GM23338 (cell line): ENCODE measurements at regions not wholly inside any gene's neighbourhood (a gene's known extent, or its start where the extent isn't known, plus 50 kb on each side); places are given as distances from the start of the nearest gene placed in this dataset.

Source experiments
- ATAC-seq: fragments of 200-7000 bp; cut with Tn5 transposase; 3 replicates; pipeline ENCODE4 v1.9.1; 2020
- DNase-seq: peaks from one replicate; pipeline ENCODE4 v3.0.0-alpha.2; 2015; ENCODE audit warnings: low spot score
- H2AFZ ChIP-seq: fragments of 200-600 bp; sonication (generic); 2 replicates; pipeline ENCODE4 v1.8.0; 2016; ENCODE audit warnings: antibody characterized with exemption, mild to moderate bottlenecking, moderate library complexity
- H3F3A ChIP-seq: fragments of 200-600 bp; sonication (generic); replicated peaks from 2 replicates; pipeline ENCODE4 v1.8.0; 2017; ENCODE audit warnings: antibody characterized with exemption, mixed run types, low read depth
- H3K27ac ChIP-seq: fragments of 200-600 bp; sonication (generic); 2 replicates; pipeline ENCODE4 v1.6.1; 2016; ENCODE audit warnings: low read depth
- H3K27me3 ChIP-seq: fragments of 200-600 bp; sonication (generic); 2 replicates; pipeline ENCODE4 v1.8.0; 2016; ENCODE audit warnings: mild to moderate bottlenecking, mixed run types, moderate library complexity; ENCODE audit not compliant: insufficient read depth
- H3K36me3 ChIP-seq: fragments of 200-600 bp; sonication (generic); 2 replicates; pipeline ENCODE4 v1.8.0; 2016; ENCODE audit warnings: mild to moderate bottlenecking; ENCODE audit not compliant: insufficient read depth
- H3K4me1 ChIP-seq: fragments of 200-600 bp; sonication (generic); 2 replicates; pipeline ENCODE4 v1.8.0; 2016; ENCODE audit warnings: mild to moderate bottlenecking, moderate library complexity; ENCODE audit not compliant: insufficient read depth
- H3K4me2 ChIP-seq: fragments of 200-600 bp; sonication (generic); 2 replicates; pipeline ENCODE4 v1.7.1; 2017; ENCODE audit warnings: mixed run types
- H3K4me3 ChIP-seq: fragments of 200-600 bp; sonication (generic); 2 replicates; pipeline ENCODE4 v1.6.1; 2016; ENCODE audit warnings: mixed run types
- H3K79me2 ChIP-seq: fragments of 200-600 bp; sonication (generic); replicated peaks from 2 replicates; pipeline ENCODE4 v1.8.0; 2017; ENCODE audit warnings: mild to moderate bottlenecking; ENCODE audit not compliant: insufficient read depth
- H3K9me2 ChIP-seq: fragments of 200-600 bp; sonication (generic); 2 replicates; pipeline ENCODE4 v1.8.0; 2017; ENCODE audit not compliant: insufficient read depth
- H4K20me1 ChIP-seq: fragments of 200-600 bp; sonication (generic); replicated peaks from 2 replicates; pipeline ENCODE4 v1.8.0; 2017; ENCODE audit warnings: mild to moderate bottlenecking; ENCODE audit not compliant: insufficient read depth
- H3K27ac Mint-ChIP-seq: 2 replicates; pipeline ENCODE4 v1.8.0; 2020; ENCODE audit warnings: inconsistent platforms, mild to moderate bottlenecking, moderate library complexity, mixed read lengths
- H3K27me3 Mint-ChIP-seq: 3 replicates; pipeline ENCODE4 v1.8.0; 2022; ENCODE audit warnings: low read depth, mild to moderate bottlenecking, moderate library complexity, mixed read lengths, inconsistent platforms; ENCODE audit not compliant: insufficient read depth, poor library complexity
- H3K36me3 Mint-ChIP-seq: 3 replicates; pipeline ENCODE4 v1.8.0; 2021; ENCODE audit warnings: low read depth, mild to moderate bottlenecking, inconsistent platforms, moderate library complexity, mixed read lengths
- H3K4me1 Mint-ChIP-seq: 3 replicates; pipeline ENCODE4 v1.8.0; 2020; ENCODE audit warnings: mild to moderate bottlenecking, inconsistent platforms, mixed read lengths
- H3K4me3 Mint-ChIP-seq: 3 replicates; pipeline ENCODE4 v1.8.0; 2021; ENCODE audit warnings: moderate library complexity, mild to moderate bottlenecking, inconsistent platforms, mixed read lengths
- H3K9me3 Mint-ChIP-seq: 3 replicates; pipeline ENCODE4 v1.8.0; 2020; ENCODE audit warnings: moderate library complexity, mild to moderate bottlenecking, inconsistent platforms, mixed read lengths
- CTCF ChIP-seq, 2 experiments: fragments of 200-600 bp in 1 of 2; sonication (generic) in 1 of 2; conservative IDR thresholded peaks; 2 replicates each; pipeline versions ENCODE4 v1.5.1 to v1.6.1; 2016 to 2017; ENCODE audit warnings: antibody characterized with exemption in 2 of 2, low read depth in 2 of 2, mild to moderate bottlenecking in 2 of 2, moderate library complexity in 1 of 2
- ETS1 ChIP-seq: IDR thresholded peaks from 2 replicates; pipeline ENCODE4 v1.6.1; 2016; ENCODE audit warnings: antibody characterized with exemption
- EZH2phosphoT487 ChIP-seq: fragments of 200-600 bp; sonication (generic); IDR thresholded peaks from one replicate; pipeline ENCODE4 v1.8.1; 2018; ENCODE audit warnings: antibody characterized with exemption; ENCODE audit not compliant: unreplicated experiment
- JUNB ChIP-seq: IDR thresholded peaks from one replicate; pipeline ENCODE4 v1.6.1; 2016; ENCODE audit warnings: antibody characterized with exemption; ENCODE audit not compliant: unreplicated experiment
- POLR2AphosphoS5 ChIP-seq: IDR thresholded peaks from 2 replicates; pipeline ENCODE4 v1.6.1; 2016; ENCODE audit warnings: antibody characterized with exemption, low read depth
- REST ChIP-seq: IDR thresholded peaks from one replicate; pipeline ENCODE4 v1.6.1; 2018; ENCODE audit warnings: antibody characterized with exemption; ENCODE audit not compliant: unreplicated experiment
- STAT1 ChIP-seq: IDR thresholded peaks from one replicate; pipeline ENCODE4 v1.6.1; 2016; ENCODE audit warnings: antibody characterized with exemption; ENCODE audit not compliant: unreplicated experiment
- ZNF331 ChIP-seq: fragments of 250-450 bp; sonication (Bioruptor Pico); IDR thresholded peaks from 2 replicates; pipeline ENCODE4 v1.5.0; 2020; ENCODE audit warnings: low read depth, mild to moderate bottlenecking, moderate library complexity

- Mint-ChIP-seq H3K4me3 (no peak overlapping the region), H3K9me3 (no peaks in the 10 kb centered on the region), H3K27me3 (no peaks in the 10 kb centered on the region), H3K27ac (no peak overlapping the region), H3K36me3 (no peaks in the 10 kb centered on the region), H3K4me1 (peaks cover 10% of the 10 kb centered on the region; the same call in 2 of the 3 replicates)
- peak; percentile 57; the same call in 2 of the 3 replicates for ATAC-seq
- Histone ChIP-seq H3K9me2 (no peaks in the 10 kb centered on the region), H4K20me1 (no peaks in the 10 kb centered on the region), H3K27ac (no peak overlapping the region), H3K79me2 (no peaks in the 10 kb centered on the region), H3K4me2 (no peak overlapping the region), H3F3A (no peaks in the 10 kb centered on the region), H3K4me3 (no peak overlapping the region), H3K4me1 (peaks cover 5% of the 10 kb centered on the region; the same call in 1 of the 2 replicates), H2AFZ (no peak overlapping the region), H3K36me3 (no peaks in the 10 kb centered on the region), H3K27me3 (no peaks in the 10 kb centered on the region)
- TF ChIP-seq CTCF (conservative IDR thresholded peaks at IDR 0.05; ENCODE audit: low read depth in 2 of 2) (peak in 1 of 2 experiments; percentile 40; a peak in 3 of 4 replicates), ETS1 (no peak)
- DNase-seq: peak; percentile 18
Measured at GRCh38 chr4:24195991-24196736, 306.3 kb upstream of the PPARGC1A start.

DNA sequence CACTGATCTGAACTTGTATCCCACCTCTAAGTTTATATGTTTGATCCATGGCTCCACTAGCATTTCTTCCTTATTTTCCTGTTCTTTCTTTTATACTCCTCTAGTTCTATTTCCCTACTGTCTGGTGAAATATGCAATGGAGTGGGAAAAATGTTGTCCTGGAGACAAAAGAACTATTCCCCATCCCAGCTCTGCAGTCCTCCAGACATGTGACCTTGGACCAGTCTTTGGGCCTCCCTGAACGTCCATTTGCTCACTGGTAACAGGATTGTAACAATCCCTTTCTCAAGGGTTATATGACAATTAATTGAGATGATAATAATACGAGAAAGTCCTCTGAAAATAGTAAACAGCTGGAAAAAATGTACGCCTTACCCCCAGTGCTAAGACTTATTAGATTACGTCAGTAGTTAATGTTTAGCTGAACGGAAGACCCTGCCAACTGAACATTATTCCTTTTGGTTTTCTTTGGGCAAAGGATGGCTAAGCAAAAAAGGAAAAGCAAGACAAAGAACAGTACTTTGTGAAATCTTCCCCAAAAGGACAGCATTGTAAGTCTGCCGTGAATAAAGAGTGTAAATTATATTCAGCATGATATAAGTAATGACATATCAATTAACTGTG lies 302.3 kb upstream of the PPARGC1A start:
- H3K4me1 Mint-ChIP-seq: no peaks in the 10 kb centered on the region
- no peak overlapping the region for H3K4me2 ChIP-seq
- H3K4me1 ChIP-seq: no peaks in the 10 kb centered on the region
- H3K27ac ChIP-seq: no peak overlapping the region
- no peaks in the 10 kb centered on the region for H3K9me2 ChIP-seq
- no peaks in the 10 kb centered on the region for H3F3A ChIP-seq
- no peaks in the 10 kb centered on the region for H3K79me2 ChIP-seq
- H3K4me3 ChIP-seq: no peak overlapping the region
- H2AFZ ChIP-seq: no peak overlapping the region
- H4K20me1 ChIP-seq: no peaks in the 10 kb centered on the region
- ATAC-seq (no peak), DNase-seq (no peak)
- H3K9me3 Mint-ChIP-seq: no peaks in the 10 kb centered on the region
- H3K36me3 Mint-ChIP-seq: no peaks in the 10 kb centered on the region
- no peaks in the 10 kb centered on the region for H3K27me3 ChIP-seq
- H3K36me3 ChIP-seq: no peaks in the 10 kb centered on the region
- H3K27ac Mint-ChIP-seq: no peak overlapping the region
- no peak overlapping the region for H3K4me3 Mint-ChIP-seq
- H3K27me3 Mint-ChIP-seq: peaks cover 2% of the 10 kb centered on the region
- no peak for TF ChIP-seq JUNB
- TF ChIP-seq CTCF (conservative IDR thresholded peaks at IDR 0.05; ENCODE audit: low read depth in 2 of 2): no peak
- no peak for TF ChIP-seq REST
- TF ChIP-seq POLR2AphosphoS5: no peak
- no peak for TF ChIP-seq ZNF331 (CRISPR knock-in tag)
- no peak for TF ChIP-seq STAT1
- TF ChIP-seq EZH2phosphoT487: no peak
